DMS79 (cell line): ENCODE measurements at regions not wholly inside any gene's neighbourhood (a gene's known extent, or its start where the extent isn't known, plus 50 kb on each side); places are given as distances from the start of the nearest gene placed in this dataset.

Experiments used
- DNase-seq: peaks from one replicate; lab custom pipeline; 2025; lab: John Stamatoyannopoulos, UW

DNA sequence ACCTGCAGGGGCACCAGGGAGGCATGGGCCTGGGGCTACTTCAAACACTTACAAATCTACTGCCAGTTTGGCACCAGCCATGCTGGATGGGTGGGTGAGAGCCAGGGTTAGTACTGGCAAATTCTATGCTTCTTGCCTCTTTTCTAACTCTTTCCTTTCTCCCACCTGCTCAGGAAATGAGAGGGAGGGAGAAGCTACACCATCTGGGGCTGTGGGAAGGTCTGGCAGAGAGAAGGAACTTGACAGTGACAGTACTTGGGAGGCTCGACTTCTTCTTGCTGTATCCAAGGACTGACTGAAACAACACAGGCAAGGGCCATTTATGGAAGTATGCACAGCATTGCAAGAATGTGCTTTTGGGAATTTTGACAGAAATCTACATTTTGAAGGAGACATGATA is 149.6 kb upstream of the DYRK2 start:
- no peak for DNase-seq

DNA sequence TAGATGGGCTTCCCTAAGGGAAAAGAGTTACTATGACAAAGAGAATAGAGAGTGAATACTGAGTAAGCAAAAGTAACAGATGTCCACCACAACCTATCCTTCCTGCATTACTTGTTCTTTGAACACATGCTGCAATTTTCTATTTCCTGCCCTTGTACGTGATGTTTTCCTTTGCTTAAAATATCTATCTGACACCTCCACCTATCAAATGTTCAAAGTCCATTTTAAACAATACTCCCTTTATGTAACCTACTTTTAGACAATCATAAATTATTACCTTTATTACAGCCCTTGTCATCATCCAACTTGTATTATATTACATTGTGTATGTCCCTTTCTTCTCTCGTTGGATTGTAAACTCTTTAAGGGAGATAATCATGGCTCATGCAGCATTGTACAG is 147.2 kb upstream of the DYRK2 start:
- no peak for DNase-seq

DNA sequence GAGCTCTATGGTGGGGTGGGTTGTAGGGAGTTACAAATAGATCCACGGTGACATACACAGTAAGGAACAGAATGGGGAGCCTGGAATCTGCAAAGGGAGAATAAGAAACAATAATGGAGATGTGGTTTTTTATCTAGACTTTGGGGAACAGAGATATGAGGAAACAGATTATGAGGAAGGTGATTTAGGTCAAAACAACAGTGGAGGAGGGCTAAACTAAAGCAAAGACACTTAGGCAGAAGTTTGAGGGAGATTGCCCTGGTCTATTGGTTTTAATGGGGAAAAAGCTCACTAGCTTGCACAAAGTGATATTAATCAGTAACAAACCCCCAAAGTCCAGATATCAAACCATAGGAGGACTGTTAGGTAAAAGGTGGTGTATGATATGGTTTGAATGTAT is 144.5 kb upstream of the DYRK2 start:
- DNase-seq: no peak

DNA sequence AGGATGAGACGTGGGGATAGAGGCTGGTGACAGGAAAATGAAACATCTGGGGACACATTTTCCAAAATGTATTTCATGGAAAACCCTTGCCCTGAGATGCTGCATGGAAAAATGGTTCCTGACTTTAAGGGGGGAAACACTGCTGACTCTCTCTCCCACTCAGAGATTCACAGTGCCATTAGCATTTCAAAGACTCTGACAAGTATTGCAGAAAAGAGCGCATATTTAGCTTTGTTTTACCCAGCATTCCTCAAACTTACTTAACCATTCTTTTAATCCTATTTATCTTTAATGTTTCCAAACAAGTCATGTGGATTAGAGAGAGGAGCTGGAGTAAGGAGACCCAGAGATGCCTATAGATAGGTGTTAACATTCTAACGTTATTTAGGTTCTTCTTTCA is 141.8 kb upstream of the DYRK2 start:
- DNase-seq: no peak

- DNase-seq: no peak
These were observed 139.7 kb upstream of the DYRK2 start for GRCh38 chr12:67508830-67509229.

GRCh38 chr12:67509666-67510386 is 138.7 kb upstream of the DYRK2 start:
- DNase-seq: no peak

DNA sequence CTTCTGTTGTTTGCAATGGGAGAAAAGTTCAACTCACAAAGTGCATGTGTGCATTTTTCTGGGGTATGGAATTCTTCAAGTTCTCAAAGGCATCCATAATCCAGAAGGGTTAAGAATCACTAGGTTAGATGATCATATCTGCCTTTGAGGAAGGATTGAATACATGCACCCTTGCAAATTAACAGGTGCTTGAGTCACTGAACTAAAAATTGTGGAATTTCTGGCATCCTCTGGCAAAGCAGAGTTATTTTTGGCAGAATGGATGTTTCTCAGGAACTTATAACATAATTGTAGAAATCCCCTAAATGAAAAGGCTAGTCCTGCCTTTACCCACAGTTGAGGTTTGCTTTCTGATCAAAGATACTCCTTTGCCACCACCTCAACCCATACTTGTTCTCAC is 136.5 kb upstream of the DYRK2 start:
- DNase-seq: no peak

GRCh38 chr12:67514502-67514901 is 134.0 kb upstream of the DYRK2 start:
- no peak for DNase-seq

GRCh38 chr12:67515679-67516340 is 132.7 kb upstream of the DYRK2 start:
- no peak for DNase-seq

- DNase-seq: no peak
These were observed 131.2 kb upstream of the DYRK2 start for GRCh38 chr12:67517181-67517887.

- no peak for DNase-seq
These were observed 128.8 kb upstream of the DYRK2 start for GRCh38 chr12:67519484-67520433.

- DNase-seq: no peak
These were observed 127.9 kb upstream of the DYRK2 start for GRCh38 chr12:67520606-67521005.

- DNase-seq: no peak
These were observed 126.3 kb upstream of the DYRK2 start for GRCh38 chr12:67522222-67522621.

DNA sequence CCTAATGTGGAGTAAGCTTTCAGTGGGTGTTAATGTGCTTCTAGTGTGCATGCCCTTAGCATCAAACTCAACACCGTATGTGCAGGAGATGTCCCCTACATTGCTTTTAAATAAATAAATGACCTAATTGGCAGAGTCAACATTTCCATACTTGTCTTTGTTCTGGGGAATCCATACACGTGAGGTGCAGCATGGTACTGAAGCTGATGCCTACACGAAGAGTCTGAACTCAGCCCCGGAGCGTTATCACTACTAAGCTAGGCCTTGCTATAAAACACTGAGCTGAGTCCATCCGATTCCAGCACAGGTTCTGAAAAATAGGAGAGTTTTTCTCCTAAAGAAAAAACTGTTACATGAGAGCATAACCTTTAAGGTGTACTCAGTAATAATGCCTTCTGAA is 125.0 kb upstream of the DYRK2 start:
- DNase-seq: no peak

- DNase-seq: no peak
These were observed 123.5 kb upstream of the DYRK2 start for GRCh38 chr12:67524861-67525616.

- no peak for DNase-seq
These were observed 123.0 kb upstream of the DYRK2 start for GRCh38 chr12:67525617-67525884.

DNA sequence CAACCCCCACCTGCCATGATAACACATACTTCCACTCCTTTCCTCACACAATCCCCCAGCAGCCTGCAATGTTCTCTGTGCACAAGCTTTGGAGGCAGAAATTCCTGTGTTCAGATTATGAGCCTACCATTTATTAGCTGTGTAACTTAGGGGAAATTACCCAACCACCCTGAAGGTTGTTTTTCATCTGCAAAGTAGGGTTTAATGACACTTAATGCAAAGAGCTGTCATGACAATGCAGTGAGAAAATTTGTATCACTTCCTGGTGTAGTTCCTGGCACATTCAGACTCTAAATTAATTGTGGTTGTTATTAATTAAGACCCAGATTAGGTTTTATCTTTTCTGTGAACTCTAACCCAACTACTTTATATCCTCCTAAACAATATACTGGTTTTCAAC is 122.4 kb upstream of the DYRK2 start:
- no peak for DNase-seq

- DNase-seq: no peak
These were observed 117.5 kb upstream of the DYRK2 start for GRCh38 chr12:67531051-67531450.

DNA sequence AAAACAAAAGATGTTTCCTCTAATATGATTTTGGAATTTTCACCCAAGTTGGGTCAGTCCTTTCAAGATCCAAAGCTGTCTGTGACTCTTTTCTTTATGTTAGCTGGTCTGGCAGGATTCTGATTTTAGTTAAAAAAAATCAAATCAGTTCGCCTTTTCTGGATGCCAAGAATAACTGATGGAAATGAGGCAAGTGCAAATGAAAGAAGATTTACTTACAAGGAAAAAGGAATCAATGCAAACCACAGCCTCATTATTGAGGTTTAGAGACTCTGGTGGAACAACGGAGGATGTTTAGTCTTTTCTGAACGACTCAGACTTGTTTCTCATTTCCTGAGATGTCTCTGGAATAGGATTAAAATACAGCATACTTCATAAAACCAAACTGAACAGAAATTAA is 117.0 kb upstream of the DYRK2 start:
- DNase-seq: no peak

GRCh38 chr12:67533159-67533558 is 115.4 kb upstream of the DYRK2 start:
- peak; percentile 74 for DNase-seq

DNA sequence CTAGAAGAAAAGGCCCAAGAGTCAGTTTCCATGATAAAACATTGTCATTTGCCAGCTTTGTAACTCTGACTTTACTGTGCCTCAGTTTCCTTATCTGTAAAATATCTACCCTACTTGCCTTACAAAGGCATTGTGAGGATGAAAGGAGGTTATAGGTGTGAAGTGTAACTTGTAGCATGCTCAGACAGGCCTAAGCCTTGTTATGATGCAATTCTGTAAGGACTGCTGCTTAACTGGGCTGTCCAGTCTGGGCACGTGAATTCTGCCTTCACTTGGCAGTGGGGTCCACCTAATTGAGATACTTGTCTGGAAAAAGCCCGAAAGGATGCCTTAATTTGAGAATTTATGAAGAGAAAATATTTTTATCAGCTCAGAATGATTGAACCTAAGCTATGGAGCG is 114.5 kb upstream of the DYRK2 start:
- DNase-seq: no peak

DNA sequence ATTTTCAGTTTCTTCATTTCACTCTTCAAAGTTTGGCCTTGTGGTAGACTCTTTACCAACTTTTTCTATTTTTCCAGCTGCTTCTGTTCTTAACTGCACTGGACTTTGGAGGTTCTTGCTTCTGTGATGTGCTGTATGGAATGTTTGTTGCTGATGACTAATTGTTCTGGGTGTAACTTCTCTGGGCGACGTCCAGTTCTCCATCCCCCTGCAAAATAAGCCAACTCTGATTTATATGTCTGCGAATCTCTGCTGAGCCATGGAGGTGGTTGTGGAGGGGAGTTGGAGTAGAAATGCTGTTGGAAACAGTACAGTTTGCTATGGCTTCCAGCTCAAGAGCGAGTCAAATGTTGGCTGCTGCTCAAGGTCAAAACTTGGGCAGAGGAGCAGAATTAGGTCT is 113.9 kb upstream of the DYRK2 start:
- no peak for DNase-seq
